Skin of body (tissue), 1 donor: ENCODE measurements at regions not wholly inside any gene's neighbourhood (a gene's known extent, or its start where the extent isn't known, plus 50 kb on each side); places are given as distances from the start of the nearest gene placed in this dataset.
A peak's percentile ranks its signal among the peaks of the same experiment; 100 is the strongest.
"Not testable (repeated sequence)": the region's sequence is repeated elsewhere in the genome, so short reads cannot be mapped to it uniquely, and the experiment has no call there.

Experiments used
- DNase-seq: peaks from one replicate; lab custom pipeline; 2025; lab: John Stamatoyannopoulos, UW

DNA sequence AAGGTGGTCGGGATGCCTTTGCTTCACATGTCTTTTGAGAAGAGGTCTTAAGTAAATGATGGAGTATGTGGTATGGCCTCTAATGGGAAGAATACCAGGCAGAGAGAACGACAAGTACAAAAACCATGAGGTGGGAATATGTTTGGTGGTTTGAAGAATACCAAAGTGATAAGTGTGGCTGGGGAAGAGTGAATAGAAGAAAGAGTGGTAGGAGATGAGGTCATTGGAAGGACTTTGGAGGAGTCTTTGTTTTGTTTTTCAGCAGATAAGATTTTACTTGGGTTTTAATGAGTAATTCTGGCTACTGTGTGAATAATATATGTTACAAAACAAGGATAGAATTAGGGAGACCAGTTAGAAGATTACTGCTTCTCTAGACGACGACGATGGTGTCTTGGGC is 515.4 kb downstream of the RAB38 start:
- DNase-seq = no peak

DNA sequence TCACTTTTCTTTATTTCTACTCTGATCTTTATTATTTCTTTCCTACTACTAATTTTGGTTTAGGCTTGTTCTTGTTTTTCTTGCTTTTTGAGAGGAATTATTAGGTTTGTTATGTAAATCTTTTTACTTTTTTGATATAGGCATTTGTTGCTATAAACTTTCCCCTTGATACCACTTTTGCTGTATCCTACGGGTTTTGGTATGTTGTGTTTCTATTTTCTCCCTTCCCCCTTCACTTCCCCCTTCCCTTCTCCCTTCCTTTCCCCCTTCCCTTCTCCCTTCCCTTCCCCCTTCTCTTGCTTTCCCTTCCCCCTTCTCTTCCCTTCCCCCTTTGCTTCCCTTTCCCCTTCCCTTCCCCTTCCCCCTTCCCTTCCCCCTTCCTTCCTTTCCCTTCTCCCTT is 529.6 kb downstream of the RAB38 start:
- DNase-seq = no peak

GRCh38 chr11:87639753-87640364 is 535.4 kb downstream of the RAB38 start:
- DNase-seq = no peak

DNA sequence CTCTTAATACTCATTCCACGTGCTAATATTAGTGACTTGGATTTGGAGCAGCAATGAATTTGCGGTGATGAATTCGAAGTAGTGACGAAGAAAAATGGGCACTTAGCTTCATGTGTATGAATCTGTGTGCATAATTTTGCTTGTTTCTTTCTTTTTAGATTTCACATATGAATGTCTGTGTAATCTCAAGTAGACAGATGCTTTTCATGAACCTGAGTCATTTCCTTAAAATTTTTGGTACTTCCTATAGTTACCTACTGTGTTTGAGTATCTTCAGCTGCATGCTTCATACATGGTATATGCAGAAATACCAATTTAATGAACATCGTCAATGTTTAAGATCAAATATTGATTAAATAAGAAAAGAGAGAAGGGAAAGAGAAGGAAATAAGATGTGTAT is 540.2 kb downstream of the RAB38 start:
- no peak for DNase-seq

DNA sequence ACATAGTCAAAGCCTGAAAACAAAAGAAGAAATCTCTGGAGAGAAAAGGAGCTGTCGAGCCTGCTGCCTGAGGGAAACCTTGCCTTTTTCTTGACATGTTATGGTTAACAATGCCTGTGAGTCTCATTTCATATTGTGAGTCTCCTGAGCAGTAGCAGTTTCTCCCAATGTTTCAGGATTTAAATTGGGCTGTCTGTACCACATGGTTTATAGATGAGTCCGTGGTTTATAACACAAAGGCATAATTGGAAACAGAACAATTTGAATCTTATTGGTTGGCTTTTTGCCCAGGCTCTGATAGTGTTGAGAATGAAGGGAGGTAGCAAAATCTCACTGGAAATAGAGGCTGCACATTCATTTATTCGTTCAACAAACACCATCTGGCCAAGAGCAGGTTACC is 540.9 kb downstream of the RAB38 start:
- no peak for DNase-seq

DNA sequence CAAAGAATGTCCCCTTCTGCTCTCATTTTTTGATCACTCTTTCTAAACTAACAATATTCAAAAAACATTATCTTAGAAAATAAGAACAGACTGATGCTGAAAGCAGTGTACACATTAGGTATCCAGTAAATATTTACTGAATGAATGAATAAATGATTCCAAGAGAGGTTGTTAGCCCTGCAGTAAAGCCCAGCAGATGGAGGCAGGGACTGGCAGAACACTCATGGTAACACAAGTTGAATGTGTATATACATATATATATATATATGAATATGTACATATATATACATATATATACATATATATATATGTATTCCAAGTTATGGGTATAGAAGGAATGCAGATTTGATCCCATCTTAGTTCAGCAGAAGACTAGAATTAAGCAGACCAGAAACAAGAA is 546.3 kb downstream of the RAB38 start:
- no peak for DNase-seq

DNA sequence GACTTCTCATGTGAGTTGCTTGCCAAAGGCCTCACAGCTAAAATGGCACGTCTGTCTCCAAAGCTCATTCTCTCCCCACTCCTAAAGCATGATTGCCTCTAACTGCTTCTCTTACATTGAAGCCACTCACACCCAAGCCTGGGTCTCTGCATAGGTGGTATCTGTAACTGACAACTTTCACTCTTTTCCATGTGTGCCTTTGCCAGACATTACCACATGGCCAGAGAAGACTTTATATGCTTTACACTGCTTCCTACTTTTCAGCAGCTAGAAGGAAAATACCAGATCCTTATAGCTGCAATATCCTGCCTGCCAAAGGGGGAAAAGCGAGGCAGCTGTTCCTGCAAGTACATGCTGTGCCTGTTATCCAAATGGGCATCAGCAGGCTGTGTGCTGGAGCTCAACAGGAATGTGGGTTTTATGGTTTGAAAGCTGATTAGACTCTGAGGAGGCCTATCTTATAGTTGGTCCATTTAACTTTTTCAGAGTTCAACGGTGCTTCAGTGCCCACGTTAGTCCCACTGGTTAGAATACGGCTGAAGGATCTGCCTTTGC is 547.1 kb downstream of the RAB38 start:
- no peak for DNase-seq

GRCh38 chr11:87623531-87624365 is 551.5 kb downstream of the RAB38 start:
- not testable (repeated sequence) for DNase-seq

DNA sequence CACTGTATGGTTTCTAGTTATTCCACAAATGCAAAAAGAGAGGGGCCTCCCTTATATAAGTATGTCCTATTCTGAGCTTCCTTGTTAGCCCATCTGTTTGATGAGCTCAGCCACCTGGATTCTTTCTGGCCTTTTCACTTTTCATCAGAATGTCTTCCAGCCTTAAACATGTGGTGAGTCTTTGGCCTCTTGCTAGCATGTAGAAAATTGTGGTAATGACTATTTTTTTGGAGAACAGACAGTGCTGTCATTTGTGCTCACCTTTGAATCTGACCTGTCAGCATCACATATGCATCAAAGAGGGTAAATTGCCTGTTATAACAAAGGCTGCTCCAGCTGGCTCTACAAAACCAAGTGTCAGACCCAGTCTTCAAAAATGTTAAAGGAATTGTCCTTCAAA is 558.7 kb downstream of the RAB38 start:
- no peak for DNase-seq

DNA sequence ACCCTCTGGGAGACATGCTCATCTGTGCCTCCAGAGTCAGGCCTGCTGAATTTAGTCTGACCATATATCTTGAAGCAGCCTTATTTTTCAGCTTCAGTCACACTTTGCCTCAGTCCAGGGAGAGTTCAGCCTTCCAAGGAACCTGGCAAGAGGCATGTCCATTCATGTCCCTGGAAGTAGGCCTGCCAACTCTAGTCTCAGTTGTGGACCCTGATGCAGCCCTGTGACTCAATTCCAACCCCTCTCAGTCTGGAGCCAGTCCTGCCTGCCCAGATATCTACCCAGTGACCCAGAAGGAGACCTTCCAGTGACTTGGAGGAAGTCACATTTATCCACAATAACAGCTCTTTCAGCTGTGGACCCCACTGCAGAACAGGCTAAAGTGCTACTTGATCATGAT is 566.6 kb downstream of the TMEM135 start:
- no peak for DNase-seq

- DNase-seq = no peak
Measured at GRCh38 chr11:87603887-87604286, 566.2 kb downstream of the TMEM135 start.

DNA sequence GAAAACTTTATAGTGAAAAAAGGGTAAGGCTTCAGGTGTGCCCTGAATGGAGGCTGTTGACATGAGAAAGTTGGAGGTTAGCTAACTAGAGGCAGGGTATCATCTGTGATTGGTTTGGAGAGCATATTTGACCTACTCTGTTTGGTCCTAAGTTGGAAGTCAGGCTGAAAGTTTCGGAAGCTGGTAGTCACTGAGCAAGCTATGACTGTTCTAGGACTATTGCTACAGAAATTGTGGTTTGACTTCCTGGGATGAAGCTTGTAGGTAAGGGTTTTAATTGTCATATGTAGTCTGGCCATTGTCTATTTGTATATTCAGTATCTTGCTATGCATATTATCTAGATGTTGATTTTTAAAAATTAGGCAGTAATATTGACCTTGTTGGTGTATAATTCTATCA is 565.0 kb downstream of the TMEM135 start:
- DNase-seq = no peak

- peak; percentile 1 for DNase-seq
Measured at GRCh38 chr11:87600938-87601337, 563.2 kb downstream of the TMEM135 start.

GRCh38 chr11:87597725-87598124 is 560.0 kb downstream of the TMEM135 start:
- DNase-seq = no peak

GRCh38 chr11:87596176-87596575 is 558.4 kb downstream of the TMEM135 start:
- no peak for DNase-seq

GRCh38 chr11:87589082-87589481 is 551.3 kb downstream of the TMEM135 start:
- no peak for DNase-seq

DNA sequence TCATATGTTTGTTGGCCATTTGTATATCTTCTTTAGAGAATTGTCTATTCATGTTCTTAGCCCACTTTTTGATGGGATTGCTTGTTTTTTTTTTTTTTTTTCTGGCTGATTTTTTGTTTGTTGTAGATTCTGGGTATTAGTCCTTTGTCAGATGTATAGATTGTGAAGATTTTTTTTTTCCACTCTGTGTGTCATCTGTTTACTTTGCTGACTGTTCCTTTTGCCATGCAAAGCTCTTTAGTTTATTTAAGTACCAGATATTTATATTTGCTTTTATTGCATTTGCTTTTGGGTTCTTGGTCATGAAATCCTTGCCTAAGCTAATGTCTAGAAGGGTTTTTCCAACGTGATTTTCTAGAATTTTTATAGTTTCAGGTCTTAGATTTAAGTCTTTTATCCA is 547.9 kb downstream of the TMEM135 start:
- not testable (repeated sequence) for DNase-seq

GRCh38 chr11:87583931-87584330 is 546.2 kb downstream of the TMEM135 start:
- no peak for DNase-seq

GRCh38 chr11:87575088-87575487 is 537.4 kb downstream of the TMEM135 start:
- no peak for DNase-seq

- DNase-seq = no peak
Measured at GRCh38 chr11:87574193-87574592, 536.5 kb downstream of the TMEM135 start.

- no peak for DNase-seq
Measured at GRCh38 chr11:87573708-87574107, 536.0 kb downstream of the TMEM135 start.

DNA sequence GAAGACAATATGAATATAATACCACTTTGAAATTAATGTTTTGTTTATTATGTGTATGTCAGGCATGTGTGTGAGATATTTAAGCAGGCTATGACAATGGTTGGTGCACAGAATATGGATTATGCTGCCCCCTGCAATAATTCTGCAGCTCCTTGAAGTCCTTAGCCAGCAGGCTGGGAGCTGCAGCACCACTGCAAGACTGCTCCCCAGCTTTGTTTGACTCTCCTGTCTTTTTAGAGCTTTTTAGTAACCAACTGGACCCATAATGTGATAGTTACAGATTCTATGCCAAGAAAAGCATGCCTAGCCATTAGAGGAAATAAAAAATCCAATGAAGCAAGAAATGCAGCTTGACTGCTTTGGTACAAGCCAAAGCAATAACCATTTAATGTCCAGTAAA is 535.1 kb downstream of the TMEM135 start:
- DNase-seq = no peak

- no peak for DNase-seq
Measured at GRCh38 chr11:87560352-87560751, 522.6 kb downstream of the TMEM135 start.
